HG03280 (cell line): ENCODE measurements at regions not wholly inside any gene's neighbourhood (a gene's known extent, or its start where the extent isn't known, plus 50 kb on each side); places are given as distances from the start of the nearest gene placed in this dataset.
"Not testable (repeated sequence)": the region's sequence is repeated elsewhere in the genome, so short reads cannot be mapped to it uniquely, and the experiment has no call there.

ENCODE experiments used
- ATAC-seq: cut with Tn5 transposase; IDR thresholded peaks from one replicate; pipeline ENCODE4 v1.9.1; 2021; ENCODE audit warnings: mild to moderate bottlenecking, moderate library complexity; ENCODE audit not compliant: unreplicated experiment

GRCh38 chr12:123062681-123063486, 82.4 kb downstream of the ARL6IP4 start:
- ATAC-seq, result no peak

GRCh38 chr12:123061441-123062205, 81.1 kb downstream of the ARL6IP4 start:
- no peak for ATAC-seq

GRCh38 chr12:123059500-123059899, 79.0 kb downstream of the ARL6IP4 start:
- ATAC-seq, result no peak

GRCh38 chr12:123058980-123059379, 78.5 kb downstream of the ARL6IP4 start:
- ATAC-seq, result no peak

GRCh38 chr12:123058481-123058880, 78.0 kb downstream of the ARL6IP4 start:
- no peak for ATAC-seq

- ATAC-seq, result no peak
Measured at GRCh38 chr12:123057513-123058265, 77.2 kb downstream of the ARL6IP4 start.

- no peak for ATAC-seq
Measured at GRCh38 chr12:123056709-123057108, 76.2 kb downstream of the ARL6IP4 start.

- no peak for ATAC-seq
Measured at GRCh38 chr12:123056053-123056452, 75.6 kb downstream of the ARL6IP4 start.

- ATAC-seq, result no peak
Measured at GRCh38 chr12:123055281-123055766, 74.8 kb downstream of the ARL6IP4 start.

GRCh38 chr12:123054371-123054770, 73.9 kb downstream of the ARL6IP4 start:
- no peak for ATAC-seq

GRCh38 chr12:123051556-123051955, 71.1 kb downstream of the ARL6IP4 start:
- ATAC-seq, result no peak

- no peak for ATAC-seq
Measured at GRCh38 chr12:123050913-123051312, 70.4 kb downstream of the ARL6IP4 start.

- ATAC-seq, result no peak
Measured at GRCh38 chr12:123050331-123050831, 69.9 kb downstream of the ARL6IP4 start.

GRCh38 chr12:123049398-123050240, 69.1 kb downstream of the ARL6IP4 start:
- no peak for ATAC-seq

- ATAC-seq, result not testable (repeated sequence)
Measured at GRCh38 chr12:123047892-123048291, 67.4 kb downstream of the ARL6IP4 start.

- no peak for ATAC-seq
Measured at GRCh38 chr12:123047289-123047688, 66.8 kb downstream of the ARL6IP4 start.

- ATAC-seq, result no peak
Measured at GRCh38 chr12:123046431-123046830, 66.0 kb downstream of the ARL6IP4 start.

GRCh38 chr12:123045678-123046077, 65.2 kb downstream of the ARL6IP4 start:
- no peak for ATAC-seq

GRCh38 chr12:123044351-123044750, 63.9 kb downstream of the ARL6IP4 start:
- no peak for ATAC-seq

GRCh38 chr12:123043536-123044001, 63.1 kb downstream of the ARL6IP4 start:
- no peak for ATAC-seq
